ENCODE measurements at regions not wholly inside any gene's neighbourhood (a gene's known extent, or its start where the extent isn't known, plus 50 kb on each side); places are given as distances from the start of the nearest gene placed in this dataset.
A peak's percentile ranks its signal among the peaks of the same experiment; 100 is the strongest.

DNA sequence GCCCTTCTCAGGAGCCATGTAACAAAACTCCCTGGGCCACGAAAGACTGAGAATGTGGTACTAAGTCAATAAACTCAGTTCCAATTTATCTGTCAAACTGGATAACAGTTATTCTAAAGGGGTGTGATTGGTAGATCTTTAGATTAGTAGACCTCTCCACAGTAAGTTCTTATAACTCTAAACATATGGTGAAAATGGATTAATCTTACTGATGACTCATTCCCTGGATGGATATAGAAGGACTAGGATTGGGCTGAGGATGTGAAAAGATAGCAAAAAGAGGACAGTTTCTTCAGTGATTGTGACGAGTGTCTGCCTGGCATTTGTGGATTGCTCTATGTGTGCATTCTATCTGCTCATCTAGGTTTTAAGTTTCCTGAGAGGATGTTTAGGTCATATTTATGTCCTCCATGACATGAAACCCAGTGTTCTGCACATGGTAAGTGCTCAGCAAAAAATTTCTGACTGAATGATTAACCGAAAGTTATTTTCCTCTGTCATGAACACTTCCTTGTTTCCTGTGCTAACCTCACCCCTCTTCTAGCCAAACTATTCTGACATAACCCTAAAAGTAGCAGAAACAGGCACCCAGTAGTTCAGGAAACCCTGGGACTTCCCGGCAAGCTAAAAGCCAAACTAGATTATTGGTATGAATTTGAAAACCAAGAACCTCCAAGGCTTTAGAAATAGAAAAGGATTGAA is 397.5 kb upstream of the PLXNA2 start:
- Histone ChIP-seq H3K27ac (ENCODE audit: low read length) (no peak overlapping the region), H3K9me2 (replicated peaks; ENCODE audit: insufficient read depth, low read length) (no peaks in the 10 kb centered on the region), H3K4me3 (ENCODE audit: low read length) (no peak overlapping the region), H2AFZ (ENCODE audit: low read length) (no peak overlapping the region), H4K20me1 (ENCODE audit: insufficient read depth, low read length) (no peaks in the 10 kb centered on the region), H3K4me2 (ENCODE audit: low read depth, low read length) (no peak overlapping the region), H3K27me3 (replicated peaks; ENCODE audit: insufficient read depth, low read length) (no peaks in the 10 kb centered on the region), H3K36me3 (replicated peaks; ENCODE audit: insufficient read depth, low read length) (no peaks in the 10 kb centered on the region), H3F3A (ENCODE audit: insufficient read depth, low read length) (no peaks in the 10 kb centered on the region), H3K9ac (ENCODE audit: low read length) (no peak overlapping the region), H3K4me1 (ENCODE audit: low read length) (no peaks in the 10 kb centered on the region), H3K9me3 (replicated peaks; ENCODE audit: insufficient read depth, low read length) (no peaks in the 10 kb centered on the region), H3K79me2 (ENCODE audit: low read length) (no peaks in the 10 kb centered on the region)
- DNase-seq, result peak; percentile 33
- TF ChIP-seq, protein P1, sequence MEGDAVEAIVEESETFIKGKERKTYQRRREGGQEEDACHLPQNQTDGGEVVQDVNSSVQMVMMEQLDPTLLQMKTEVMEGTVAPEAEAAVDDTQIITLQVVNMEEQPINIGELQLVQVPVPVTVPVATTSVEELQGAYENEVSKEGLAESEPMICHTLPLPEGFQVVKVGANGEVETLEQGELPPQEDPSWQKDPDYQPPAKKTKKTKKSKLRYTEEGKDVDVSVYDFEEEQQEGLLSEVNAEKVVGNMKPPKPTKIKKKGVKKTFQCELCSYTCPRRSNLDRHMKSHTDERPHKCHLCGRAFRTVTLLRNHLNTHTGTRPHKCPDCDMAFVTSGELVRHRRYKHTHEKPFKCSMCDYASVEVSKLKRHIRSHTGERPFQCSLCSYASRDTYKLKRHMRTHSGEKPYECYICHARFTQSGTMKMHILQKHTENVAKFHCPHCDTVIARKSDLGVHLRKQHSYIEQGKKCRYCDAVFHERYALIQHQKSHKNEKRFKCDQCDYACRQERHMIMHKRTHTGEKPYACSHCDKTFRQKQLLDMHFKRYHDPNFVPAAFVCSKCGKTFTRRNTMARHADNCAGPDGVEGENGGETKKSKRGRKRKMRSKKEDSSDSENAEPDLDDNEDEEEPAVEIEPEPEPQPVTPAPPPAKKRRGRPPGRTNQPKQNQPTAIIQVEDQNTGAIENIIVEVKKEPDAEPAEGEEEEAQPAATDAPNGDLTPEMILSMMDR (IDR thresholded peaks at IDR 0.05; ENCODE audit: low read length), result no peak
- TF ChIP-seq EZH2phosphoT487 (IDR thresholded peaks at IDR 0.05; ENCODE audit: low read length) (no peak), EZH2 (optimal IDR thresholded peaks at IDR 0.05; ENCODE audit: low read depth, low read length) (no peak)

DNA sequence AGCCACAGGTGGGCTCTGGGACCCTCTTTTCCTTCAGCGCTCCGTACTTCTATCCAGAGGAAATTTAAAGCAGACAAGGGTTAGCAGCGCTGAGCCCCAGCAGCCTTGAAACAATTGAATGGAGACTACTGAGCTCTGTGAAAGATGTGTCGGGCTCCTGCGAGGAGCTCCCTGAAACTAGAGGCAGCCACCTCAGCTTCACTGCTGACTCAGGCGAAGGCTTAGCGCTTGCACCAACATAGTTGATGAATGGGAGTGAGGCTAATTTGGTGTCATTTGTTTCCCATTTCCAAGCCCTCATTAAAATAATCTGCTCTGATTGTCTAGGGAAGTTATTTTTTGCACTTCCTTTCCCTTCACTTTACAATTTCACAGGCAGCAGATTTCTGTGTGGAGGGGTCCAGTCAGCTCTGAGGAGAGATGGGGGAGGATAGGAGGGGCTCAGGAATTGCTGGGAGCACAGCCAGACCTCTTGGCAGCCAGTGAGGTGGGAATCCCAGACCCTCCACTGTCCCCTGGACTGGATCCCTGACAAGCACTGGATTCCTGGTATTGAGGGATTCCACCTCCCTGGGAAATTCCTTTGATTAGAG is 398.9 kb upstream of the PLXNA2 start:
- Histone ChIP-seq H3K79me2 (ENCODE audit: low read length) (no peaks in the 10 kb centered on the region), H3K4me3 (ENCODE audit: low read length) (no peak overlapping the region), H3K36me3 (replicated peaks; ENCODE audit: insufficient read depth, low read length) (no peaks in the 10 kb centered on the region), H3K4me2 (ENCODE audit: low read depth, low read length) (no peak overlapping the region), H3K27ac (ENCODE audit: low read length) (no peak overlapping the region), H4K20me1 (ENCODE audit: insufficient read depth, low read length) (no peaks in the 10 kb centered on the region), H2AFZ (ENCODE audit: low read length) (no peak overlapping the region), H3K4me1 (ENCODE audit: low read length) (no peaks in the 10 kb centered on the region), H3K9me2 (replicated peaks; ENCODE audit: insufficient read depth, low read length) (no peaks in the 10 kb centered on the region), H3K9ac (ENCODE audit: low read length) (no peak overlapping the region), H3F3A (ENCODE audit: insufficient read depth, low read length) (no peaks in the 10 kb centered on the region), H3K27me3 (replicated peaks; ENCODE audit: insufficient read depth, low read length) (no peaks in the 10 kb centered on the region), H3K9me3 (replicated peaks; ENCODE audit: insufficient read depth, low read length) (no peaks in the 10 kb centered on the region)
- DNase-seq, result no peak
- TF ChIP-seq EZH2 (optimal IDR thresholded peaks at IDR 0.05; ENCODE audit: low read depth, low read length), result no peak
- TF ChIP-seq, protein P1 (IDR thresholded peaks at IDR 0.05; ENCODE audit: low read length), result no peak
- no peak for TF ChIP-seq EZH2phosphoT487 (IDR thresholded peaks at IDR 0.05; ENCODE audit: low read length)

DNA sequence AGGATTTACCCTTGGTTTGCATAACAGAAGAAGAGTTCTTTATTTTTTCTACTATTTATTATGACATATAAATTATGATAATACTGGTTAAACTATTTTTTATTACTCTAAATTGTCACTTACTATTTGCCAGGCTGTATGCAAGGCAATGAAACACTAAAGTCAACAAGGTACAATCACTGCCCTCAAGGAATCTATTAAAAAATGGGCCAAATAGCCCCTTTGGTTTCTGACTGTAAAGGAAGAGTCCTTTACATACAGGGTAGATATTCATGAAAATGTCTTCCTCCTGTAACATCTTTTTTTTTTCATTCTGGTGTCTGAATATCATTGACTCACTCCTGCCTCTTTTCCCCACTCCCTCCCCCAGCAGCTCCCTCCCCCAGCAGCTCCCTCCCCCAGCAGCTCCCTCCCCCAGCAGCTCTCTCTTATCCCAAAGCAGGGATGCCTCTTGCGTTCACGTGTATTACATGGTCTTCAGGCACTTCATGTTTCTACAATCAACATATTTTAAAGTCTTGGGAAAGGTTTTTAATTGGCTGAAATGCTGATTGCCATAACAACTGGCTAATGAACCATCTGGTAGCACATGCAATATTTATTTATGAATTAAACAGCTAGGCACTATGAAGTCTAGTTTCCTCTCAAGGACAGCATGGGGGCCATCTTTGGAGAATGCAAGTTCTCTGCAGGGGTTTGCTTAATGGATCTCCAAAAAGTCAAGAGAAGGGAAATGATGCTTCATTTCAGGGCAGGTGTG is 400.4 kb upstream of the PLXNA2 start:
- Histone ChIP-seq H3K27ac (ENCODE audit: low read length) (no peak overlapping the region), H3K9ac (ENCODE audit: low read length) (no peak overlapping the region), H3K27me3 (replicated peaks; ENCODE audit: insufficient read depth, low read length) (no peaks in the 10 kb centered on the region), H3K9me2 (replicated peaks; ENCODE audit: insufficient read depth, low read length) (no peaks in the 10 kb centered on the region), H3K9me3 (replicated peaks; ENCODE audit: insufficient read depth, low read length) (no peaks in the 10 kb centered on the region), H2AFZ (ENCODE audit: low read length) (no peak overlapping the region), H3K4me1 (ENCODE audit: low read length) (no peaks in the 10 kb centered on the region), H3K4me3 (ENCODE audit: low read length) (no peak overlapping the region), H3K4me2 (ENCODE audit: low read depth, low read length) (no peak overlapping the region), H3K79me2 (ENCODE audit: low read length) (no peaks in the 10 kb centered on the region), H3K36me3 (replicated peaks; ENCODE audit: insufficient read depth, low read length) (no peaks in the 10 kb centered on the region), H4K20me1 (ENCODE audit: insufficient read depth, low read length) (no peaks in the 10 kb centered on the region), H3F3A (ENCODE audit: insufficient read depth, low read length) (no peaks in the 10 kb centered on the region)
- TF ChIP-seq EZH2phosphoT487 (IDR thresholded peaks at IDR 0.05; ENCODE audit: low read length), result no peak
- no peak for TF ChIP-seq EZH2 (optimal IDR thresholded peaks at IDR 0.05; ENCODE audit: low read depth, low read length)
- TF ChIP-seq, protein P1 (IDR thresholded peaks at IDR 0.05; ENCODE audit: low read length), result no peak
- no peak for DNase-seq

All from MM.1S (cell line).